ENCODE measurements at regions not wholly inside any gene's neighbourhood (a gene's known extent, or its start where the extent isn't known, plus 50 kb on each side); places are given as distances from the start of the nearest gene placed in this dataset.

GRCh38 chr5:171664489-171664888 is 121.1 kb upstream of the SMIM23 start:
- no peak for TF ChIP-seq CTCF (IDR thresholded peaks at IDR 0.05; ENCODE audit: insufficient read depth, low read length, poor library complexity, severe bottlenecking)
- no peaks in the 10 kb centered on the region for H3K36me3 ChIP-seq (ENCODE audit: control insufficient read depth, insufficient read depth, low read length)
- no peak overlapping the region for H3K4me3 ChIP-seq (replicated peaks; ENCODE audit: low read depth, low read length)
- no peak for DNase-seq (ENCODE audit: extremely low read depth, insufficient read length)
- H3K27me3 ChIP-seq (replicated peaks; ENCODE audit: control insufficient read depth, insufficient read depth, low read length), result peaks cover 2% of the 10 kb centered on the region

- no peak for TF ChIP-seq CTCF (IDR thresholded peaks at IDR 0.05; ENCODE audit: insufficient read depth, low read length, poor library complexity, severe bottlenecking)
- Histone ChIP-seq H3K27me3 (replicated peaks; ENCODE audit: control insufficient read depth, insufficient read depth, low read length) (peaks cover 2% of the 10 kb centered on the region), H3K4me3 (replicated peaks; ENCODE audit: low read depth, low read length) (no peak overlapping the region), H3K36me3 (ENCODE audit: control insufficient read depth, insufficient read depth, low read length) (no peaks in the 10 kb centered on the region)
- DNase-seq (ENCODE audit: extremely low read depth, insufficient read length), result no peak
These were observed 118.8 kb upstream of the SMIM23 start for GRCh38 chr5:171666815-171667214.

GRCh38 chr5:171667341-171668096 is 118.1 kb upstream of the SMIM23 start:
- no peak for DNase-seq (ENCODE audit: extremely low read depth, insufficient read length)
- Histone ChIP-seq H3K4me3 (replicated peaks; ENCODE audit: low read depth, low read length) (no peak overlapping the region), H3K36me3 (ENCODE audit: control insufficient read depth, insufficient read depth, low read length) (no peaks in the 10 kb centered on the region), H3K27me3 (replicated peaks; ENCODE audit: control insufficient read depth, insufficient read depth, low read length) (peaks cover 2% of the 10 kb centered on the region)
- TF ChIP-seq CTCF (IDR thresholded peaks at IDR 0.05; ENCODE audit: insufficient read depth, low read length, poor library complexity, severe bottlenecking), result no peak

GRCh38 chr5:171668097-171668412 is 117.6 kb upstream of the SMIM23 start:
- no peaks in the 10 kb centered on the region for H3K36me3 ChIP-seq (ENCODE audit: control insufficient read depth, insufficient read depth, low read length)
- no peak for DNase-seq (ENCODE audit: extremely low read depth, insufficient read length)
- no peak overlapping the region for H3K4me3 ChIP-seq (replicated peaks; ENCODE audit: low read depth, low read length)
- no peak for TF ChIP-seq CTCF (IDR thresholded peaks at IDR 0.05; ENCODE audit: insufficient read depth, low read length, poor library complexity, severe bottlenecking)
- H3K27me3 ChIP-seq (replicated peaks; ENCODE audit: control insufficient read depth, insufficient read depth, low read length), result peaks cover 2% of the 10 kb centered on the region

GRCh38 chr5:171669571-171669970 is 116.0 kb upstream of the SMIM23 start:
- Histone ChIP-seq H3K36me3 (ENCODE audit: control insufficient read depth, insufficient read depth, low read length) (no peaks in the 10 kb centered on the region), H3K27me3 (replicated peaks; ENCODE audit: control insufficient read depth, insufficient read depth, low read length) (peaks cover 2% of the 10 kb centered on the region), H3K4me3 (replicated peaks; ENCODE audit: low read depth, low read length) (no peak overlapping the region)
- no peak for DNase-seq (ENCODE audit: extremely low read depth, insufficient read length)
- no peak for TF ChIP-seq CTCF (IDR thresholded peaks at IDR 0.05; ENCODE audit: insufficient read depth, low read length, poor library complexity, severe bottlenecking)

- no peak for DNase-seq (ENCODE audit: extremely low read depth, insufficient read length)
- H3K4me3 ChIP-seq (replicated peaks; ENCODE audit: low read depth, low read length), result no peak overlapping the region
- H3K36me3 ChIP-seq (ENCODE audit: control insufficient read depth, insufficient read depth, low read length), result no peaks in the 10 kb centered on the region
- no peak for TF ChIP-seq CTCF (IDR thresholded peaks at IDR 0.05; ENCODE audit: insufficient read depth, low read length, poor library complexity, severe bottlenecking)
- no peaks in the 10 kb centered on the region; the same call in none of the 2 replicates for H3K27me3 ChIP-seq (replicated peaks; ENCODE audit: control insufficient read depth, insufficient read depth, low read length)
These were observed 113.1 kb upstream of the SMIM23 start for GRCh38 chr5:171672556-171672955.

Data from GM06990 (cell line).